Activated T-helper 1 cell treated with anti-CD3 and anti-CD28 coated beads, Interleukin-12 subunit alpha, Interleukin-12 subunit beta, Interleukin-2, Interleukin-4 antibody, amounts not matched to agents 30 ng/mL and 10 ng/mL and 1 ng/mL, durations not matched to agents 14 hours and 24 hours and 36 hours (primary cell): ENCODE measurements at regions not wholly inside any gene's neighbourhood (a gene's known extent, or its start where the extent isn't known, plus 50 kb on each side); places are given as distances from the start of the nearest gene placed in this dataset.

Source experiments
- DNase-seq: peaks from one replicate; pipeline ENCODE4 v3.0.0; 2021; ENCODE audit warnings: low spot score
- H3K27ac Mint-ChIP-seq: one replicate; pipeline ENCODE4 v1.8.0; 2021; ENCODE audit warnings: mild to moderate bottlenecking, mixed read lengths
- H3K27me3 Mint-ChIP-seq: one replicate; pipeline ENCODE4 v1.8.0; 2022; ENCODE audit warnings: mild to moderate bottlenecking, moderate library complexity, mixed read lengths; ENCODE audit not compliant: insufficient read depth
- H3K36me3 Mint-ChIP-seq: one replicate; pipeline ENCODE4 v1.8.0; 2021; ENCODE audit warnings: low read depth, mixed read lengths
- H3K4me1 Mint-ChIP-seq: one replicate; pipeline ENCODE4 v1.8.0; 2021; ENCODE audit warnings: low read depth, mixed read lengths
- H3K4me3 Mint-ChIP-seq: one replicate; pipeline ENCODE4 v1.8.0; 2021; ENCODE audit warnings: mild to moderate bottlenecking, moderate library complexity, mixed read lengths
- H3K9me3 Mint-ChIP-seq: one replicate; pipeline ENCODE4 v1.8.0; 2021; ENCODE audit warnings: mixed read lengths
- intact Hi-C: fragments of 100-400 bp; cut with micrococcal nuclease; formaldehyde crosslinking; loops from one replicate; pipeline ENCODE4 v1.15.1; 2024

- Mint-ChIP-seq H3K36me3 (no peaks in the 10 kb centered on the region), H3K27ac (no peak overlapping the region), H3K4me1 (no peaks in the 10 kb centered on the region), H3K9me3 (peaks cover 9% of the 10 kb centered on the region), H3K4me3 (no peak overlapping the region), H3K27me3 (peaks cover 8% of the 10 kb centered on the region)
- intact Hi-C loops: no loop called here
- DNase-seq: no peak
Measured at GRCh38 chr1:59101518-59101917, 195.4 kb upstream of the FGGY start.

GRCh38 chr1:59103457-59103856, 193.4 kb upstream of the FGGY start:
- H3K4me3 Mint-ChIP-seq: no peak overlapping the region

GRCh38 chr1:59104191-59104760, 192.6 kb upstream of the FGGY start:
- intact Hi-C loops: no loop called here
- no peak for DNase-seq
- Mint-ChIP-seq H3K4me1 (no peaks in the 10 kb centered on the region), H3K9me3 (peaks cover 9% of the 10 kb centered on the region), H3K4me3 (no peak overlapping the region), H3K27me3 (peaks cover 4% of the 10 kb centered on the region), H3K36me3 (no peaks in the 10 kb centered on the region), H3K27ac (no peak overlapping the region)

More at GRCh38 chr1:59103457-59103856, 193.4 kb upstream of the FGGY start:
- Mint-ChIP-seq H3K9me3 (peaks cover 9% of the 10 kb centered on the region), H3K36me3 (no peaks in the 10 kb centered on the region), H3K4me1 (no peaks in the 10 kb centered on the region), H3K27ac (no peak overlapping the region), H3K27me3 (peaks cover 8% of the 10 kb centered on the region)
- no peak for DNase-seq
- intact Hi-C loops: no loop called here

- Mint-ChIP-seq H3K9me3 (peaks cover 9% of the 10 kb centered on the region), H3K36me3 (no peaks in the 10 kb centered on the region), H3K4me3 (no peak overlapping the region), H3K27ac (no peak overlapping the region), H3K27me3 (peaks cover 4% of the 10 kb centered on the region), H3K4me1 (no peaks in the 10 kb centered on the region)
- no peak for DNase-seq
- intact Hi-C loops: no loop called here
Measured at GRCh38 chr1:59105548-59106507, 191.1 kb upstream of the FGGY start.

GRCh38 chr1:59107516-59107915, 189.4 kb upstream of the FGGY start:
- H3K4me3 Mint-ChIP-seq: no peak overlapping the region
- no peak for DNase-seq
- no peak overlapping the region for H3K27ac Mint-ChIP-seq
- H3K9me3 Mint-ChIP-seq: no peaks in the 10 kb centered on the region
- H3K4me1 Mint-ChIP-seq: no peaks in the 10 kb centered on the region
- H3K27me3 Mint-ChIP-seq: peaks cover 4% of the 10 kb centered on the region
- no peaks in the 10 kb centered on the region for H3K36me3 Mint-ChIP-seq
- intact Hi-C loops: no loop called here

- Mint-ChIP-seq H3K36me3 (no peaks in the 10 kb centered on the region), H3K27me3 (peaks cover 4% of the 10 kb centered on the region), H3K4me1 (no peaks in the 10 kb centered on the region), H3K4me3 (no peak overlapping the region), H3K9me3 (no peaks in the 10 kb centered on the region), H3K27ac (no peak overlapping the region)
- DNase-seq: no peak
- intact Hi-C loops: no loop called here
Measured at GRCh38 chr1:59107916-59108315, 189.0 kb upstream of the FGGY start.

GRCh38 chr1:59108481-59109317, 188.2 kb upstream of the FGGY start:
- intact Hi-C loops: no loop called here
- H3K9me3 Mint-ChIP-seq: no peaks in the 10 kb centered on the region
- H3K36me3 Mint-ChIP-seq: peaks cover 2% of the 10 kb centered on the region
- peaks cover 4% of the 10 kb centered on the region for H3K27me3 Mint-ChIP-seq
- H3K27ac Mint-ChIP-seq: no peak overlapping the region
- no peak overlapping the region for H3K4me3 Mint-ChIP-seq
- DNase-seq: no peak
- no peaks in the 10 kb centered on the region for H3K4me1 Mint-ChIP-seq

- H3K4me1 Mint-ChIP-seq: no peaks in the 10 kb centered on the region
- peaks cover 5% of the 10 kb centered on the region for H3K27me3 Mint-ChIP-seq
- no peak for DNase-seq
- intact Hi-C loops: no loop called here
- H3K36me3 Mint-ChIP-seq: peaks cover 2% of the 10 kb centered on the region
- H3K27ac Mint-ChIP-seq: no peak overlapping the region
- no peak overlapping the region for H3K4me3 Mint-ChIP-seq
- H3K9me3 Mint-ChIP-seq: no peaks in the 10 kb centered on the region
Measured at GRCh38 chr1:59110271-59110670, 186.6 kb upstream of the FGGY start.

- H3K4me3 Mint-ChIP-seq: no peak overlapping the region
- DNase-seq: no peak
- H3K27me3 Mint-ChIP-seq: peaks cover 9% of the 10 kb centered on the region
- no peak overlapping the region for H3K27ac Mint-ChIP-seq
- H3K9me3 Mint-ChIP-seq: no peaks in the 10 kb centered on the region
- peaks cover 15% of the 10 kb centered on the region for H3K4me1 Mint-ChIP-seq
- intact Hi-C loops: no loop called here
- H3K36me3 Mint-ChIP-seq: peaks cover 2% of the 10 kb centered on the region
Measured at GRCh38 chr1:59113876-59114457, 182.9 kb upstream of the FGGY start.

- Mint-ChIP-seq H3K36me3 (peaks cover 2% of the 10 kb centered on the region), H3K27me3 (peaks cover 12% of the 10 kb centered on the region), H3K27ac (no peak overlapping the region), H3K4me1 (peaks cover 15% of the 10 kb centered on the region), H3K4me3 (no peak overlapping the region), H3K9me3 (no peaks in the 10 kb centered on the region)
- intact Hi-C loops: no loop called here
- DNase-seq: no peak
Measured at GRCh38 chr1:59115865-59116264, 181.0 kb upstream of the FGGY start.

GRCh38 chr1:59116920-59117542, 179.9 kb upstream of the FGGY start:
- Mint-ChIP-seq H3K36me3 (peaks cover 2% of the 10 kb centered on the region), H3K27ac (no peak overlapping the region), H3K9me3 (no peaks in the 10 kb centered on the region), H3K4me1 (peaks cover 15% of the 10 kb centered on the region), H3K4me3 (no peak overlapping the region), H3K27me3 (peaks cover 12% of the 10 kb centered on the region)
- DNase-seq: no peak
- intact Hi-C loops: no loop called here

- peaks cover 39% of the 10 kb centered on the region for H3K4me1 Mint-ChIP-seq
- intact Hi-C loops: no loop called here
- DNase-seq: no peak
- H3K36me3 Mint-ChIP-seq: peaks cover 11% of the 10 kb centered on the region
- H3K4me3 Mint-ChIP-seq: no peak overlapping the region
- H3K27ac Mint-ChIP-seq: no peak overlapping the region
- peaks cover 8% of the 10 kb centered on the region for H3K27me3 Mint-ChIP-seq
- H3K9me3 Mint-ChIP-seq: peaks cover 15% of the 10 kb centered on the region
Measured at GRCh38 chr1:59122527-59122926, 174.4 kb upstream of the FGGY start.
